GM18508 (cell line): ENCODE measurements at regions not wholly inside any gene's neighbourhood (a gene's known extent, or its start where the extent isn't known, plus 50 kb on each side); places are given as distances from the start of the nearest gene placed in this dataset.

ENCODE experiments used
- ATAC-seq: cut with Tn5 transposase; IDR thresholded peaks from one replicate; pipeline ENCODE4 v1.9.1; 2021; ENCODE audit warnings: moderate number of reproducible peaks; ENCODE audit not compliant: insufficient read depth, unreplicated experiment

DNA sequence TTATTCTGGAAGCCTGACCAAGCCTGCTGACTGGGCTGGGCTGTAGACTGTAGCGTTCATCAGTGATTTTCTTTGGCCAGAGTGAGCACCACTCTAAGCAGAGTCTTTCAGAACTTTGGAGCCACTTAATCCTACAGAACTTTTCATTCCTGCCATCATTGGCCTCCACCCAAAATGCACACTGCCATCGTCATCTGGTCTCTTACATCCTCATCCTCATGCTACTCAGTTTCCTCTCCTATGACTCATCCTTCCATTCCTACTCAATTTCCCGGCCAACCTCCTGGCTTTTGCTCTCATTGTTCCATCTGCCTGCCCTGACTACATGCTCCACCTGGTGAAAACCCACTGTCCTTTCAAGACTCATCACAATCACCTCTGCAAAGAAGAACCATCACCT, 233.8 kb upstream of the USP25 start:
- no peak for ATAC-seq

DNA sequence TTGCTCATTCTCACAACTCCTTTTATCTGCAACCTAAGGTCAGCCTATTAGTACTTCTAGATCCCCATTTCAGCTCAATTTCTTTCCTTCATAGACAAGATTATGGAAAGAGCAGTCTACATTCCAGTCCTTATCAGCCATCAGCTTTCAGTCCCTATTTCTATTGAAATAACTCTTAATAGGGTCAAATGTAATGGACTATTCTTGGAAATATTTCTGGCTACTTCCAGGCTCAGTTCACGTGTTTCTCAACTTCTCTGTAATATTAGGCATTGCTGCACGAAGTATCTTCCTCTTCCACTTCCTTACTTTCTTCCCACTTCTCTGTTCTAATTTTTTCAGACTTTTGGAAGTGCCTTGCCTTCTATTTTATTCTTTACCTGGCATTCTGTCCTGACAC, 232.9 kb upstream of the USP25 start:
- no peak for ATAC-seq

DNA sequence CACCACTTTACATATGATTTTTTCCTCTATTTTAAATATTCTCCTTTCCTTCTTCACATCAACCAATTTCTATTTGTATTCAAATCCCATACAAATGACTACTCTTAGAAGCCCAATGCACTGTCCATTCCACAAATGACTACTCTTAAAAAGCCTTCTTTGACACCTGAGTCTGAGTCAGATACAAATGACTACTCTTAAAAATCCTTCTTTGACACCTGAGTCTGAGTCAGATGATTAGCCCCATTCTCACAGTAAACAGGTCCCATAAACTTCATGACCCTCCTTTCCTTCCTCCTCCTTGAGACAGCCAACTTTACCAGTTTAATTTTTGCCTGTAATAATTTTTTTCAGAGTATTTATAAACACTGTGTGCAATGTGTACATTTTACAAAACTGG, 231.3 kb upstream of the USP25 start:
- no peak for ATAC-seq

DNA sequence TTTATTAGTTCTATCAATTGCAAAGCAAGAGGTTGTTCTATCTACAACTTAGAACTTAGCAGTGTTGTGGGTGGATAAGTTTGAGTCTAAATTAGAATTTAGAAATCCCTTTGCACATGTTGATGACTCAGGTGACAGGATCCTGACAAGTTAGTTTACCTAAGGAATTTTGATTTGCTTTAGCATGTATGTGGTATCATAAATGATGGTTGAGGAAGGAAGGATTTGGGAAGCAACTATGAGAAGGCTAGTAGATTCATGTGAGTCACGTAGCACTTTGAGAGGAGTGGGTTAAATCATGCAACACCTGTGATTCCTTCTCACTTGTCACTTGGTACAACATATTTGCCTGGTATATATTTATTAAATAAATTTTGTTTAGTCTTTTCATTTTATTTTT, 223.7 kb upstream of the USP25 start:
- ATAC-seq: no peak

DNA sequence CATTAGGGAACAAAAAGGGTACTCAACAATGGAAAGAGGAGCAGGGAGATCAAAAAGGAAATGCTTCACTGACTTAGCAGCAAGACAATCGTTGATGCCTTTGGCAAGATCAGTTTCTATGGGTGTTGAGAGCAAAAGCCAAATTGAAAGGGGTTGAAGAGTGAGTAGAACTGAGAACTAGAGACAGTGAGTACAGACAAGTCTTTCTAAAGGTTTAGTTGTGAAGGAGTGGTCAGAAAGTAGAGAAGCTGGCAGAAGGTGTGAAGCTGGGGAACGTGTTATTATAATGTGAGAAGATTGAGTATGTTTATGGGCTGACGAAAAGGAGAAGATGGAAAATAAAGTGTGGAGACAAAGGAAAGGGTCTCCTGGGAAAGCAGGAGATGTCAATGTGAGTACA, 221.2 kb upstream of the USP25 start:
- ATAC-seq: no peak

DNA sequence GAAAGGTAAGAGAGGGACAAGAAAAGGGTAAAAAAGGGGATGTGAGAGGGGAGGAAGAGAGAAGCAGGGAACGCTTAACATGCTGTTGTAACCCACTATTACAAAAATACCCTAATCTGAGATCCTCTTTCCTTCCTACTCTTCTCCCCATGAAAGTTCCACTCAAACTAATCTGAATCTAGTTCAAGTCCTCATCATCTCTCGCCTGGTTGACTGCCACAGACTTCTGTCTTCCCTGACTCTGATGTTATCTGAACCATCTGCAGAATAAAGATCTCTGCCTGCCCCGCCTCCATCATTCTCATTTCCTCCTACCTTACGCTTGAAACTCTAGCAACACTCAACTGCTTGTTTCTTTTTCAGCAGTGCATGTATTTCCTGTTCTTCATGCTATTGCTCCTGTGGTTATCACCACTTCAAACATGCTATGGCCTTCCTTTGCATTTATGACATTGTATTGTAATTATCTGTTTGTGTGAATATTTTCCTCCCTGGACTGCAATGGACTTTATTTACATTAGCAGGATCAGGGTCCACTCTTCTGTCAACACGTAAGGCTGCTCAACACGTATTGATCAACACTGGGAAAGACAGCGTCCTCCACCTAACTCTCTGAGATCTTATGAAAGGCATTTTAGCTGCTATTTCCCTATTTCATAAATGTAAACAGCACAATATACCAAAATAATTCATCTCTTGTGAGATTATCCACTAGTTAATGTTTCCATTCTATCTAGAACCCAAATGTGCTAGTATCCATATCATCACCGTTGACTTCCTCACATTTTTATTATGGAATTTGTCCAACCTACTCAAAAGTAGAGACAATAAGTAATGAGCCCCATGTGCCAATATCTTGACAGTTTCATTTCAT, 215.5 kb upstream of the USP25 start:
- peak; percentile 98 for ATAC-seq

DNA sequence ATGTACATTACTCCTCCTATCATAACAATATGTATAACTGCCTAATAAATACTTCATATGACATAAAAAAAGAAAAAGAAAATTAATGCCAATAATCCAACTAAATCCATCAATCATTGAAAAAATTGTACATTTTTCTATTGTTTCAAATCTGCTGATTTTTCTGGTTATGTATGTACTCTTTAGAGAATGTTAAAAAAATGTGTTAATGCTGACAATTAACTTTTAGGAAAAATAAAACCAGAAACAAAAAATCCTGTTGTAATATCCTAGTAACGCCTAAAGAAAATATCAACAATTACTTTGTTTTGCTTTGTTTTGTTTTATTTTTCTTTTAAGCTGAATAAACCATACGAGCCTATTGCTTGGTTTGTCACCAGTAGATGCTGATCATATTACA, 213.9 kb upstream of the USP25 start:
- ATAC-seq: no peak

DNA sequence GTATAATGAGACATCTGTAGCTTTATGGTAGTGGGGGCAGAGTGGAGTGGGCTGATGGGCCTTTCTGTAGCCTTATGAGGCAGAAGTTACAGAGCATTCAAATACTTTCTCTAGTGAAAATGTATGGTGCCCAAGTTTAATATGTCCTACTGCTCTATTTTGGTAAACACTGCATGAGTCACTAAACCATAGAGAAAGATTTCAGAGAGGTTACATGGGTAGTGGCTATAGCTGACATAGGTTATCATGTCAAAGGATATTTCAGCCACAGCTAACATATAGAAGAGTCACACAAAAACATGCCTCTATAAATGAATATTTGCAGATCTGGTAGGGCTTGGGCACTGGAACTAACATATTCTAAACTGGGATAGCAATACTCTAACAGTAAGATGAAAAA, 212.4 kb upstream of the USP25 start:
- no peak for ATAC-seq

DNA sequence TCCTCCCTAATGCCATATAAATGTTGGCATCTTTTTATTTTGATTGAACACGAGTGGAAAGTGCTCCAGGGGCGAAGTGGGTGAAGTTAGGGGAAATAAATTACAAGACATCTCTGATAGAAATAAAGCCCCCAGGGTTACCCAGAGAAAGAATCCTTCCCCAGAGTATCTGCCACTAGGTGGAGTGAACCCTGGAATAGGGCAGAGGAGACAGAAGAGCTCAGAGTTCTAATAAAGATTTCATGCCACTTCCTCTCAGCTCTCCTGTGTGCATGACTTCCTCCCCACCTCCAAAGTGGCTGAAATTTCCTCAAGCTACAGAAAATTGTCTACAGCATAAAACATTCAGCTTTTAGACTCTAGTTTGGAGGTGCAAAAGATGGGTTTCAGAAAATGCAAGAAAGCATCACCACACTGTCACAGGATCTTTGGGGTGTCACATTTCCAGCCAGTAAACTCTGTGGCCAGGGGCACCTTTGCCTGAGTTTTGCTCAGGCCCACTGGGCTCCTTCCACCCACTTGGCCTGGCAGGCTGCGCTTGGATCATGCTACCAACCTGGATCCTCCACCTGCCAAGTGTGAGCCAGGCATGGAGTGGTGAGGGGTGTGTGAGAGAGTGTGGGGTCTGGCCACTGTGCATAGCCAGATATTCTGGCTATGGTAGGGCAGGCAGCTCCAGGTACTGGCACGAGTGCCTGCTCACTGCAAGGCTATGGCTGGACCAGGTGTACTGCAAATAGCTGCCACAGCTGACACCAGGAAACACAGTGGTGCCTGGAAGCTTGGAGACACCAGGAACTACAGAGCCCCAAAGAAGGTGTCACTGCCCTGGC, 208.8 kb upstream of the USP25 start:
- ATAC-seq: no peak

DNA sequence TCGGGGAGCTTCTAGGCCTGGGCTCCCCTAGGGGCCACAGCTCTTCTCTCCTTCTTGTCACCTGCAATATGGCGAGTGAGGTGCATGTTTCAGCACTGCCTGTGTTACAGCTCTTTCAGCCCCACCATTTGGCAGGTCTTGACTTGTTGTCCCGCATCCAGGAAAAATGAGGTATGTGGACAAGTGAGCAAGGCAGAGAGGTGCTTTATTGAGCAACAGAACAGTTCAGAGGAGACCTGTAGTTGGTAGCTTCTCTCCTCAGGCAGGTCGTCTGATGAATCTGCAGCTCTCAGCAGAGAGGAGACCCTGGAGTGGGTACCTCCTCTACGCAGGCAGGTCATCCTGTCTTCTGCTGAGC, 208.2 kb upstream of the USP25 start:
- ATAC-seq: no peak

DNA sequence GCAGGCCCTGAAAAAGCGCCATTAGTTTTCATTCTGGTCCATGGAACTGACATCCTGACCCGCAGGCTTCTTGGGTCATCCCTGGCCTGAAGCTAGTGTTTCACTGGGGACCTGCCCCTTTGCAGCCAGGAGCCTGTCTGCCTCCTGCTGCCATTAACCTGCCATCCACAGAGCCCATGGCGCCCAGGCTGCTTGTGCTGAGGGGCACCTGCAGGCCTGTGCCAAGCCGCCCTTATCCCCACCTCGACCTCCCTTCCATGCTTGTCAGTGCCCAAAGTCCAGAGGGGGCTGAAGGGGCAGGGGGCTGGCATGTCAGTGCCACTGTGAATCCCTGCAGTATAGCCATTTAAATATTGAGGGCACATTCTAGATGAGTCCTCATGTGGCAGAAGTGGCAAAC, 207.6 kb upstream of the USP25 start:
- ATAC-seq: no peak

DNA sequence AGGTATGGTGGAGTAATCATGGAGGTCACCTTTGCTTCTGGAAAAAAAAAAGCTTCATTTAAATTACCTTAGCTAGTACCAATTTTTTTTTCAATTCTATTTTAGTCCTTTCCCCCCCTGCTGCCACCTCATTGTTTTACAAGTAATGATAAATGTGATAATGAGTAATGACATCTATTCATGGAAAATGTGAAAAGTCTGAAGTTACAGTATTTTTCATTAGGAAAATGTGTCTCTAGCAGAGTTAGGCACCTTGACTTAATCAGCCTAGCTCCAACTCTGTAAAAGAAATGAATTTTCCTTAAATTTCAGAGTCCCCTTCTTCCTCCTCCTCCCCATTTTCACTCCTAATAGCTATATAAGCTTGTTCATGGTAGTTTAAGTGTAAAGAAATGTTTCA, 204.9 kb upstream of the USP25 start:
- no peak for ATAC-seq

DNA sequence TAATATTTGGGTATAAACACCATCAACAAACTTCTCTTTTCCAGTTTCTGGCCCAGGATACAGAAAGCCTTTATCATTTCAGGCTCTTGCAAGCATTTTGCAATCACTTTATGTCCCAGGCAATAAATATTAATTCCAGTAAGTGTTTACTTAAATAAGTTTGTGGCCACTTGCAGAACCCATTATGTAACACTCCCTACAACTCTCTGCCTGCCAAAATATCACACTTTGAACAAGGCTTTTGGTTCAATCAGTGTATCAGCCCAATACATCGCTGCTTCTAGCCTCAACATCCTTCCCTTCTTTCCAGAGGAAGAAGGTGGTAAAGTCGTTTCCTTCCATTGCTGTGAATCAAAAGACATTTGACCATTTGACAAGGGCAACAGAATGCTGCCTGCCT, 203.0 kb upstream of the USP25 start:
- ATAC-seq: no peak

DNA sequence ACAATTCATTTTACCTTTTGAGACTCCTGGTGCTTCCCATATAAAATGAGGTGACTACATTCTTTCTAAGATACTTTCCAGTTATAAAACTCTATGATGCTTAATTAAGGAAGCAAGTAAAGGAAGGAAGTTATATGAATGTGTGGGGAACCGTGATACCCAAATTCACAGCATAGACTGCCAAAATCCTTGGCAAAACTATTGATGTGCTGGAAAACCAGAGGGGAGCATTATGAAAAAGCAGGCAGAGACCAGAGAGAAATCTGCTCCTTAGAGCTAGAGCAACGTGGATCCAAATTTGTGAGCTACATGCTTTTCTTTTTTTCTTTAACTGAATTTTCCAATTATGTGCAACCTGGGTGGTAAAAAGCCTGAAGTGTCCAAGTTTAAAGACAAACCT, 201.4 kb upstream of the USP25 start:
- ATAC-seq: no peak

DNA sequence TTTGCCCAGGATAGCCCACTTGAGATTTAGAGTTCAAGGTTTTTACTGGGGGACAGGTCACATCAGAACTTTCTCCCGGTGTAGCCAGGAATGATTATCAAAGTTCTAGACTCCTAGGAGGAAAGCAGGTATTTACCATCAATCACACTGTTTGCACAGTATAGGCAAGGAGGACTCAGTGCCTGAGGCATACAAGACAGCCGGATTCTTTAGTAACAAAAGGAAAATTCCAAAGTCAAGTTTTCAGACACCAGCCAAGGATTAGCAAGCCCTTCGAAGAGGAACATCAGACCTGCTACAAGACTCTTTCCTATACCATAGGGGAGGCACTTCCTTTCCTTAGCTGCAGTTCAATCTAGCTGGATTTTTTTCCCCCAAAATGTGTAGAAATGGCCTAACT, 197.8 kb upstream of the USP25 start:
- no peak for ATAC-seq

DNA sequence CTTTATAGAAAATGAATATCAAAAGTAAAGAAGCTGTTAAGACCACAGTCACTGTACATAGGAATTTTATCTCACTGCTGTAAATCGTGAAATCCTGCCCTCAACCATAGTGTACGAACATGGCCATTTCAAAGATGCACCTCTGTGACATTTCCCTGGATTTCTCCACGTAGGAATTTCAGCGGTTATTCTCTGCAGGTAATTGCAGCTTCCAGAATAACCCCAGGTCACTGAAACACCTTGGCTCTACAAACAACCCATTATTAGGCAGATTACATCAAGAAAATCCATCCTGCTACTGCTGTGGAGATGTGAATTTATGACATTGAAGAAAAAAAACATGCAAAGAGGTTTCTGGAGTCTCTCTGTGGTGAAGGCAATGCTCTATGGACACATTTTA, 196.2 kb upstream of the USP25 start:
- no peak for ATAC-seq

DNA sequence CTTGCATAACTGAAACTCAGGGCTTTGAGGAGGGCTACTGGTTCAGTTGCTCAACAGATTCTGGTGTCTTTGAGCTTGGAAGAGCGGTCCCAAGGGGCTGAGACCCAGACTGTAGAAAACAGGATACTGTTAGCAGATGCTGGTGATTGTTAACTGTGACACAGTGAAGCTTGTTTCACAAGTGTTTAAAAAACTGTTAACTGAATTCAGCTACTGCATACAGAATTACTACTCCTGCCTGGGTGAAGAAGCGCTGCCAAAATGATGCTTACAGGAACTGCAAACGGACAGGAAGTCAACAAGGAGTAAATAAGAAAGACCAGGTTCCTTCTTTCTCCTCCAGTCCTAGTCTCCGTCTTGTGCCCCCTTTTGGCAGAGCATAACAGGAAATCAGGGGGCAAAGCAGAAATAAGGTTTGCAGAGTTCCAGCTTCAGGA, 195.3 kb upstream of the USP25 start:
- ATAC-seq: no peak

DNA sequence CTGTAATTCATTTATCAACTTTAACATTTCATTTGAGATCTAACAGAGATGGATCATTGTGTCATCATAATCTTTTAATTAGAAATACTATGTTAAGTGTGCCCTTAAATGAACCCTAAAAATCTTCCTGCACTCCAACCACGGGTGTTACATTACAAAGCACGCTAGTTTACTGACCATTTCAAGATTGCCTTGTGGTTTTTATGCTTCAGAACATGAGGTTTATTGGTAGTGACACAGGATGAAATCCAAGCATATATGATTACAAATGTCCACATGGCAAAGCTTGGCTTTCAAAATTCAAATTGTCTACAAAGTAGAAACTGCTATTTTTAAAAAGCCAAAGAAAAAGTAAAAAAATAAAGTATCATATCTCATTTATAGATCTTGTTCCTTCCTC, 190.4 kb upstream of the USP25 start:
- no peak for ATAC-seq

DNA sequence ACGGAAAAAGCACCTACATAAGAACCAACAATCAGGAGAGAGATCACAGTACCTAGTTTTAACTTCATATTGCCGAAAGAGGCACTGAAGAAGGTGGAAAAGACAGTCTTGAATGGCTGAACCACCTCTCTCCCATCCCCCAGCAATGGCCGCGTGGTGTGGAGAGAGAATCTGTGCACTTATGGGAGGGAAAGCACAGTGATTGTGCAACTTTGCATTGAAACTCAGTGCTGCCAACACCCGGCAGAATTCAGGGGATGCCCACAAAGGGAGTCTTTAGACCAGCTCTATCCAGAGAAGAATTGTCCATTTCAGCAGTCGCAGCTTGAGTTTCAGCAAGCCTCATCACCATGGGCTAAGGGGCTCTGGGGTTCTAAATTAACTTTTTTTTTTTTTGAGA, 186.3 kb upstream of the USP25 start:
- ATAC-seq: no peak

DNA sequence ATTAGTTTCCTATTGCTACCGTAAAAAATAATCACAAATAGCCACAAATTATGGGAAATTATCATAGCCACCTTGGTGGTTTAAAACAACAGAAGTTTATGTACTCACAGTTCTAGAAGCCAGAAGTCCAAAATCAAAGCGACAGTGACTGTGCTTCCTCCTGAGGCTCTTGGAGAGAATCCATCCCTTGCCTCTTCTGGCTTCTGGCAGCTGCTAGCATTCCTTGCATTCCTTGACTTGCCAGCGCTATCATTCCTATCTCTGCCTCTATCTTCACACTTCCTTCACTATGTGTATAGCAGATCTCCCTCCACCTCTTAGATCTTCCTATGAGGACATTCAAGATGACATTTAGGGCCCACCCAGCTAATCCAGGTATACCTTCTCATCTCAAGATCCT, 180.1 kb upstream of the USP25 start:
- no peak for ATAC-seq

DNA sequence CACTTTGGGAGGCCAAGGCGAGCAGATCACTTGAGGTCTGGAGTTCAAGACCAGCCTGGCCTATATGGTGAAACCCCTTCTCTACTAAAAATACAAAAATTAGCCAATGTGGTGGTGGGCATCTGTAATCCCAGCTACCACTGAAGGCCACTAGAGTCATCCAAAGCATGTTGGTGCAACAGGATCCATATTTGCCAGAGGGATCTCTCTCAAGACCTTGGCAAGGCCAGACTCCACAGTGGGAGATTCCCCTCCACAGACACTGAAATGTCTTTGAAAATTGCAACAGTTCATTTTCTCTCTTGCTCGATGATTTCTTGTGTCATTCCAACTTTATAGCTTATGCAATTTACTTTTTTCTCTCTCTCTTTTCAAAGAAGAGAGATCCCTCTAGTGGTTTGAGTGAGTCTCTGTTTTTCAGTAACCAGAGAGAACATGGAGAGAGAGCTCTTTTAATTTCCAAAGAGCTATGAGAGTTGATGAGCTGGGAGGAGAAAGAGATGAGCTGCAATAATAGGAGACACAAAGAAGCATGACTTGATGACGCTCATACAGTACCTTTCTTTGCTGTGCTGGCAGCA, 176.8 kb upstream of the USP25 start:
- ATAC-seq: no peak
